GM18907 (cell line): ENCODE measurements at regions not wholly inside any gene's neighbourhood (a gene's known extent, or its start where the extent isn't known, plus 50 kb on each side); places are given as distances from the start of the nearest gene placed in this dataset.
A peak's percentile ranks its signal among the peaks of the same experiment; 100 is the strongest.
"Not testable (repeated sequence)": the region's sequence is repeated elsewhere in the genome, so short reads cannot be mapped to it uniquely, and the experiment has no call there.

Experiments
- ATAC-seq: cut with Tn5 transposase; IDR thresholded peaks from one replicate; pipeline ENCODE4 v1.9.1; 2021; ENCODE audit warnings: mild to moderate bottlenecking, moderate library complexity; ENCODE audit not compliant: unreplicated experiment

DNA sequence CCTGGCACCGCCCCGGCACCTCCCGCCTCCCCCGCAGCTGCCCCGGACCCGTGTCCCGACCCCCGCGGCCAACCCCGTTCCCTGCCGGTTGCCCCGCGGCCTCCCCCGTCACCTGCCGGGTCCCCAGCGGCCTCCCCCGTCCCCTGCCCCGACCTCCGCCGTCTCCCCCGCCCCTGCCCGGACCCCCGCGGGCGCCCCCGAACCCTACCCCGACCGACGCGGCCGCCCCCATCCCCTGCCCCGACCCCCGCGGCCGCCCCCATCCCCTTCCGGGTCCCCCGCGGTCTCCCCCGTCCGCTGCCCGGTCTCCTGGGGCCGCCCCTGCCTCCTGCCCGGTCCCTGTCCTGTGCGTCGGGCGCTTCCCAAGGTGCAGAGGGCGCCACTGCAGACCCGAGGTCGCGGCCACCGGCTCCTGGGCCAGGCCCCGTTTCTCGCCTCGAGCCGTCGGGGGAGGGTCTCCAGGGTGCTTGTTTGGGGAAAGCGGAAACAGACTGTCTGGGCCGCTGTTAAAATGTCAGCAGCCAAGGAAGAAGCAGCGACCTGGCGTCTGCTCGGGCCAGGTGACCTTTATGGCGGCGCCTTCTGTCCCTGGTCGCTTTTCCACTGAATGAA is 51.6 kb upstream of the APOD start:
- not testable (repeated sequence) for ATAC-seq

DNA sequence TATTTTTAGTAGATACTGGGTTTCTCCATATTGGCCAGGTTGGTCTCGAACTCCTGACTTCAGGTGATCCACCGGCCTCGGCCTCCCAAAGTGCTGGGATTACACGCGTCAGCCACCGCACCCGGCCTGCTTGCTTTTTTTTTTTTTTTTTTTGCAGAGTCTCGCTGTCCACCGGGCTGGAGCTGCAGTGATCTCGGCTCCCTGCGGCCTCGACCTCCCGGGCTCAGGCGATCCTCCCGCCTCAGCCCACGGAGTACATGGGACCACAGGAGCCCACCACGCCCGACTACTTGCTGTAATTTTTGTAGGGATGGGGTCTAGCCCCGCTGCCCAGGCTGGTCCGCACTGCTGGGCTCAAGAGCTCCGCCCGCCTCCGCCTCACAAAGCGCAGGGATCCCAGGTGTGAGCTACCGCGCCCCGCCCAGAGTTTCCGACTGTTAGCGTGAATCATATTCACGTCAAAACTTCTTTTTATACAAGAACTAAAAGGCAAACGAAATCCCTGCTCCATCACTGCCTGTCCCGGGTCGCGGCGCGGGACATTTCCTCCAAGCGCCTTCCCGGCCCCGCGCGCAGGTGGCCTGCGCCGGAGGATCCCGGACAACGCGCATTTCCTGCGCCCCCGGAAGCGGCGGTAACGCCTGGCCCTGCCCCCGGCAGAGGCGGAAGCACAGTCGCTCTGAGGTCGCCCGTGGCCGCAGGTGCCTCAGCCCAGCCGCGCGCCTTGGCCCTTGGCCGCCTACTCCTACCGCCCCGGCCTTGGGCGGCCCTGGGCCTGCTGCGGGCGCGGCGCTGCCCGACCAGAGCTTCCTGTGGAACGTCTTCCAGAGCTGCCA is 50.9 kb upstream of the APOD start:
- ATAC-seq, result peak; percentile 80
